GM12878 (cell line): ENCODE measurements at regions not wholly inside any gene's neighbourhood (a gene's known extent, or its start where the extent isn't known, plus 50 kb on each side); places are given as distances from the start of the nearest gene placed in this dataset.

Experiments used
- ATAC-seq: fragments of 200-7000 bp; cut with Tn5 transposase; 3 replicates; pipeline ENCODE4 v1.9.1; 2020; ENCODE audit warnings: mild to moderate bottlenecking, moderate library complexity
- BruUV-seq: library from RNA; stranded (reverse); fragments of 400-500 nt; replicated peaks from 2 replicates; lab custom pipeline; 2021; lab: Mats Ljungman, UMichigan
- CTCF ChIA-PET: fragments of 300-600 bp; sonication (Branson Sonifier 250); formaldehyde crosslinking; extraction: SDS; loops from one replicate; lab custom pipeline; 2021; ENCODE audit warnings: inconsistent platforms; lab: Yijun Ruan, JAX
- POLR2A ChIA-PET: fragments of 350-600 bp; formaldehyde crosslinking; extraction: SDS; loops from one replicate; lab custom pipeline; 2021; ENCODE audit warnings: inconsistent platforms; lab: Charles Lee
- RAD21 ChIA-PET: fragments of 300-600 bp; sonication (Branson Sonifier 250); formaldehyde crosslinking; loops from one replicate; lab custom pipeline; 2023; ENCODE audit warnings: antibody characterized with exemption; ENCODE audit not compliant: unreplicated experiment; lab: Charles Lee
- SMC1A ChIA-PET: fragments of 300-600 bp; sonication (Branson Sonifier 250); formaldehyde crosslinking; loops from one replicate; lab custom pipeline; 2023; ENCODE audit not compliant: unreplicated experiment, uncharacterized antibody; lab: Charles Lee
- DNase-seq: peaks from one replicate; pipeline ENCODE4 v3.0.0-alpha.2; 2011; ENCODE audit warnings: low read depth, low spot score
- FAIRE-seq: peaks from 3 replicates; lab custom pipeline; 2011; peaks lifted over from hg19 to GRCh38; lab: Jason Lieb, UNC
- H2AFZ ChIP-seq: 2 replicates; pipeline ENCODE4 v1.6.0; 2011; ENCODE audit warnings: low read depth, low read length, control low read depth; ENCODE audit not compliant: control insufficient read depth
- H3K27ac ChIP-seq: 2 replicates; pipeline ENCODE4 v1.5.1; 2011; ENCODE audit warnings: control low read depth; ENCODE audit not compliant: control insufficient read depth, insufficient read depth
- H3K27me3 ChIP-seq, 2 experiments: replicated peaks in 1 of 2; 2 replicates each; pipeline versions ENCODE4 v1.6.0 to v1.6.1; 2011; ENCODE audit warnings: low read length in 1 of 2; ENCODE audit not compliant: control insufficient read depth in 2 of 2, insufficient read depth in 2 of 2
- H3K36me3 ChIP-seq, 2 experiments: 2 replicates each; pipeline ENCODE4 v1.5.1; 2011; ENCODE audit warnings: low read length in 1 of 2; ENCODE audit not compliant: control insufficient read depth in 2 of 2, insufficient read depth in 2 of 2
- H3K4me1 ChIP-seq: 2 replicates; pipeline ENCODE4 v1.6.1; 2011; ENCODE audit warnings: mild to moderate bottlenecking, low read length, moderate library complexity, mixed read lengths; ENCODE audit not compliant: control insufficient read depth, insufficient read depth
- H3K4me2 ChIP-seq: 2 replicates; pipeline ENCODE4 v1.6.0; 2011; ENCODE audit warnings: control low read depth; ENCODE audit not compliant: control insufficient read depth, insufficient read depth
- H3K4me3 ChIP-seq: fragments of 200-600 bp; sonication (generic); 2 replicates; pipeline ENCODE4 v1.5.1; 2016
- H3K79me2 ChIP-seq: 2 replicates; pipeline ENCODE4 v1.6.0; 2011; ENCODE audit warnings: low read length; ENCODE audit not compliant: control insufficient read depth, insufficient read depth
- H3K9ac ChIP-seq: 2 replicates; pipeline ENCODE4 v1.8.0; 2011; ENCODE audit warnings: low read length, control low read depth, mixed read lengths; ENCODE audit not compliant: control insufficient read depth, insufficient read depth
- H3K9me3 ChIP-seq: replicated peaks from 3 replicates; pipeline ENCODE4 v1.5.1; 2011; ENCODE audit warnings: mild to moderate bottlenecking, low read length; ENCODE audit not compliant: control insufficient read depth, insufficient read depth
- H4K20me1 ChIP-seq: 2 replicates; pipeline ENCODE4 v1.6.0; 2011; ENCODE audit not compliant: control insufficient read depth, insufficient read depth
- BCL11A ChIP-seq: IDR thresholded peaks from 2 replicates; pipeline ENCODE4 v1.6.1; 2011; ENCODE audit warnings: low read depth, low read length
- FOS ChIP-seq: IDR thresholded peaks from 3 replicates; pipeline ENCODE4 v1.6.1; 2011; ENCODE audit warnings: borderline replicate concordance; ENCODE audit not compliant: insufficient read length; ENCODE audit errors: extremely low read depth
- IRF5 ChIP-seq: fragments of 450-650 bp; IDR thresholded peaks from 2 replicates; pipeline ENCODE4 v1.6.1; 2017; ENCODE audit warnings: borderline replicate concordance
- MXI1 ChIP-seq: fragments of 150-350 bp; IDR thresholded peaks from 2 replicates; pipeline ENCODE4 v1.6.1; 2011; ENCODE audit warnings: low read depth, mild to moderate bottlenecking, inconsistent platforms, low read length, improper control_type of control experiment
- NKRF ChIP-seq: fragments of 450-650 bp; conservative IDR thresholded peaks from 2 replicates; pipeline ENCODE4 v1.6.1; 2017; ENCODE audit warnings: mild to moderate bottlenecking, moderate library complexity
- NR2C1 ChIP-seq: fragments of 450-650 bp; IDR thresholded peaks from 2 replicates; pipeline ENCODE4 v1.6.1; 2017; ENCODE audit warnings: antibody characterized with exemption, mild to moderate bottlenecking, moderate library complexity
- NR2F1 ChIP-seq: fragments of 450-650 bp; conservative IDR thresholded peaks from 2 replicates; pipeline ENCODE4 v1.6.1; 2017; ENCODE audit warnings: mild to moderate bottlenecking
- PKNOX1 ChIP-seq: fragments of 450-650 bp; IDR thresholded peaks from 2 replicates; pipeline ENCODE4 v1.6.1; 2016; ENCODE audit warnings: mild to moderate bottlenecking
- SMAD5 ChIP-seq: IDR thresholded peaks from 2 replicates; pipeline ENCODE4 v1.6.1; 2016; ENCODE audit warnings: antibody characterized with exemption, low read depth
- ZBTB11 ChIP-seq: fragments of 450-650 bp; formaldehyde crosslinking; IDR thresholded peaks from 2 replicates; pipeline ENCODE4 v1.5.0; 2022; ENCODE audit warnings: mild to moderate bottlenecking, missing genetic modification characterization
- WGBS: methylation state at CpG from one replicate; pipeline ENCODE4 v1.1.6; 2016; ENCODE audit warnings: low lambda C conversion rate; ENCODE audit not compliant: insufficient replicate concordance, insufficient coverage; ENCODE audit errors: missing lambda C conversion rate; 5-methylcytosine and 5-hydroxymethylcytosine counted together
- in situ Hi-C: fragments of 300-500 bp; cut with MboI; formaldehyde crosslinking; loops from 9 replicates; pipeline ENCODE4 v1.14.3; 2018; ENCODE audit warnings: mixed read lengths
- intact Hi-C: fragments of 100-400 bp; cut with micrococcal nuclease; formaldehyde crosslinking; loops from one replicate; pipeline ENCODE4 v1.14.2; 2022; ENCODE audit not compliant: unreplicated experiment

- Histone ChIP-seq H3K9ac (no peak overlapping the region), H3K79me2 (no peaks in the 10 kb centered on the region), H3K4me3 (no peak overlapping the region), H4K20me1 (no peaks in the 10 kb centered on the region), H2AFZ (no peak overlapping the region), H3K4me1 (no peaks in the 10 kb centered on the region), H3K27me3 (no peaks in the 10 kb centered on the region; a peak in 1 of 4 replicates), H3K4me2 (no peak overlapping the region), H3K36me3 (no peaks in the 10 kb centered on the region), H3K9me3 (no peaks in the 10 kb centered on the region), H3K27ac (no peak overlapping the region)
- in situ Hi-C loops (no loop called here), intact Hi-C loops (no loop called here)
- no peak for ATAC-seq
- ChIA-PET SMC1A (no interaction called here), CTCF (no interaction called here), POLR2A (interaction anchor here (1.0 kb wide), 1 partner anchor 11 kb away, joined by 3 read pairs; no protein-coding TSS in a partner anchor), RAD21 (no interaction called here)
- TF ChIP-seq NR2C1 = no peak
- no peak for TF ChIP-seq MXI1
- TF ChIP-seq PKNOX1 = no peak
- TF ChIP-seq SMAD5 = no peak
- FAIRE-seq = no peak
- WGBS = 23% methylated on average over 2 of the region's 2 CpGs
- no TSS peak for BruUV-seq
- no peak for DNase-seq
Observed at GRCh38 chr10:4645836-4646235, 180.2 kb upstream of the AKR1E2 start.

- ChIA-PET SMC1A (no interaction called here), RAD21 (no interaction called here), CTCF (no interaction called here), POLR2A (no interaction called here)
- Histone ChIP-seq H3K79me2 (no peaks in the 10 kb centered on the region), H3K9me3 (no peaks in the 10 kb centered on the region), H4K20me1 (no peaks in the 10 kb centered on the region), H3K4me2 (no peak overlapping the region), H3K9ac (no peak overlapping the region), H3K27me3 (no peaks in the 10 kb centered on the region; a peak in 1 of 4 replicates), H3K4me1 (no peaks in the 10 kb centered on the region), H3K4me3 (no peak overlapping the region), H3K27ac (no peak overlapping the region), H2AFZ (no peak overlapping the region), H3K36me3 (no peaks in the 10 kb centered on the region)
- intact Hi-C loops = no loop called here
- FAIRE-seq (no peak), DNase-seq (no peak), ATAC-seq (no peak)
- in situ Hi-C loops = no loop called here
- BruUV-seq = no TSS peak
- 76% methylated on average over 1 of the region's 1 CpG for WGBS
- TF ChIP-seq BCL11A (no peak), FOS (no peak), ZBTB11 (CRISPR knock-in tag) (no peak), IRF5 (no peak), NR2F1 (no peak), NKRF (no peak)
Observed at GRCh38 chr10:4643471-4643870, 182.5 kb upstream of the AKR1E2 start.
